ENCODE measurements at regions not wholly inside any gene's neighbourhood (a gene's known extent, or its start where the extent isn't known, plus 50 kb on each side); places are given as distances from the start of the nearest gene placed in this dataset.
"Not testable (repeated sequence)": the region's sequence is repeated elsewhere in the genome, so short reads cannot be mapped to it uniquely, and the experiment has no call there.

GRCh38 chr16:21359513-21359912 lies 81.4 kb upstream of the CRYM start:
- H3K27ac ChIP-seq; ATAC-seq; FAIRE-seq; DNase-seq; H3K9me3 ChIP-seq; H3K36me3 ChIP-seq; H3K4me3 ChIP-seq; intact Hi-C loops (cut with DNase I); H3K27me3 ChIP-seq; H3K4me1 ChIP-seq: not testable (repeated sequence)
- WGBS, 2 donors: 84 to 86% methylated on average over 12 of the region's 12 CpGs

GRCh38 chr16:21358261-21358795 lies 80.2 kb upstream of the CRYM start:
- FAIRE-seq; H3K27ac ChIP-seq; H3K36me3 ChIP-seq; H3K9me3 ChIP-seq; intact Hi-C loops (cut with DNase I); H3K4me3 ChIP-seq; H3K4me1 ChIP-seq; DNase-seq; H3K27me3 ChIP-seq: not testable (repeated sequence)
- ATAC-seq: peak in 2 of 4 donors; percentile 42 to 48
- 88 to 92% methylated on average over 18 of the region's 18 CpGs for WGBS, 2 donors

GRCh38 chr16:21356308-21356707 lies 78.2 kb upstream of the CRYM start:
- intact Hi-C loops (cut with DNase I); DNase-seq; H3K4me3 ChIP-seq; H3K36me3 ChIP-seq; H3K9me3 ChIP-seq; H3K4me1 ChIP-seq; H3K27me3 ChIP-seq; H3K27ac ChIP-seq; FAIRE-seq: not testable (repeated sequence)
- ATAC-seq: peak in 2 of 4 donors; percentile 56 to 69
- 85 to 86% methylated on average over 6 to 10 of the region's 10 CpGs for WGBS, 2 donors

GRCh38 chr16:21351433-21351832 lies 73.3 kb upstream of the CRYM start:
- H3K4me1 ChIP-seq; H3K27me3 ChIP-seq; intact Hi-C loops (cut with DNase I); H3K9me3 ChIP-seq; FAIRE-seq; H3K4me3 ChIP-seq; H3K36me3 ChIP-seq; ATAC-seq; H3K27ac ChIP-seq; DNase-seq: not testable (repeated sequence)
- 94 to 100% methylated on average over 3 to 5 of the region's 5 CpGs for WGBS, 2 donors

GRCh38 chr16:21350851-21351250 lies 72.8 kb upstream of the CRYM start:
- intact Hi-C loops (cut with DNase I); H3K9me3 ChIP-seq; H3K27me3 ChIP-seq; H3K4me3 ChIP-seq; H3K36me3 ChIP-seq; H3K27ac ChIP-seq; FAIRE-seq; DNase-seq; ATAC-seq; H3K4me1 ChIP-seq: not testable (repeated sequence)
- WGBS, 2 donors: 87 to 96% methylated on average over 4 of the region's 6 CpGs

- H3K4me3 ChIP-seq; ATAC-seq; DNase-seq; H3K36me3 ChIP-seq; intact Hi-C loops (cut with DNase I); FAIRE-seq; H3K4me1 ChIP-seq; H3K9me3 ChIP-seq; H3K27ac ChIP-seq; H3K27me3 ChIP-seq: not testable (repeated sequence)
- WGBS, 2 donors: 72 to 85% methylated on average over 13 of the region's 13 CpGs
Measured at GRCh38 chr16:21349336-21349735, 71.2 kb upstream of the CRYM start.

GRCh38 chr16:21348815-21349214 lies 70.7 kb upstream of the CRYM start:
- DNase-seq; ATAC-seq; H3K4me3 ChIP-seq; H3K27me3 ChIP-seq; FAIRE-seq; intact Hi-C loops (cut with DNase I); H3K9me3 ChIP-seq; H3K4me1 ChIP-seq; H3K36me3 ChIP-seq; H3K27ac ChIP-seq: not testable (repeated sequence)
- WGBS, 2 donors: 63 to 75% methylated on average over 9 of the region's 9 CpGs

- H3K36me3 ChIP-seq; H3K27ac ChIP-seq; intact Hi-C loops (cut with DNase I); H3K27me3 ChIP-seq; ATAC-seq; FAIRE-seq; H3K4me1 ChIP-seq; H3K4me3 ChIP-seq; DNase-seq; H3K9me3 ChIP-seq: not testable (repeated sequence)
- WGBS, 2 donors: 77 to 86% methylated on average over 6 to 9 of the region's 11 CpGs
Measured at GRCh38 chr16:21347538-21347937, 69.4 kb upstream of the CRYM start.

- intact Hi-C loops (cut with DNase I); ATAC-seq; FAIRE-seq: not testable (repeated sequence)
Measured at GRCh38 chr16:21346756-21347491, 68.8 kb upstream of the CRYM start.

GRCh38 chr16:21344361-21344912 lies 66.3 kb upstream of the CRYM start:
- 90 to 94% methylated on average over 12 of the region's 12 CpGs for WGBS, 2 donors
- H3K36me3 ChIP-seq; H3K4me3 ChIP-seq; intact Hi-C loops (cut with DNase I); H3K27me3 ChIP-seq; H3K4me1 ChIP-seq; H3K9me3 ChIP-seq; H3K27ac ChIP-seq; ATAC-seq; DNase-seq; FAIRE-seq: not testable (repeated sequence)

More at GRCh38 chr16:21346756-21347491, 68.8 kb upstream of the CRYM start:
- H3K4me1 ChIP-seq, H3K36me3 ChIP-seq, H3K27ac ChIP-seq, H3K9me3 ChIP-seq, H3K4me3 ChIP-seq, DNase-seq, H3K27me3 ChIP-seq: not testable (repeated sequence)
- 79 to 89% methylated on average over 20 to 24 of the region's 25 CpGs for WGBS, 2 donors

All from pancreas (tissue), 10 donors.